PFSK-1 (cell line): ENCODE measurements at regions not wholly inside any gene's neighbourhood (a gene's known extent, or its start where the extent isn't known, plus 50 kb on each side); places are given as distances from the start of the nearest gene placed in this dataset.

Source experiments
- POLR2AphosphoS5 ChIP-seq: IDR thresholded peaks from 2 replicates; pipeline ENCODE4 v1.6.1; 2012; ENCODE audit warnings: low read depth, mild to moderate bottlenecking, control low read depth, low read length, moderate library complexity
- TAF1 ChIP-seq: IDR thresholded peaks from 2 replicates; pipeline ENCODE4 v1.6.1; 2012; ENCODE audit warnings: low read length, control low read depth, borderline replicate concordance; ENCODE audit not compliant: insufficient read depth

DNA sequence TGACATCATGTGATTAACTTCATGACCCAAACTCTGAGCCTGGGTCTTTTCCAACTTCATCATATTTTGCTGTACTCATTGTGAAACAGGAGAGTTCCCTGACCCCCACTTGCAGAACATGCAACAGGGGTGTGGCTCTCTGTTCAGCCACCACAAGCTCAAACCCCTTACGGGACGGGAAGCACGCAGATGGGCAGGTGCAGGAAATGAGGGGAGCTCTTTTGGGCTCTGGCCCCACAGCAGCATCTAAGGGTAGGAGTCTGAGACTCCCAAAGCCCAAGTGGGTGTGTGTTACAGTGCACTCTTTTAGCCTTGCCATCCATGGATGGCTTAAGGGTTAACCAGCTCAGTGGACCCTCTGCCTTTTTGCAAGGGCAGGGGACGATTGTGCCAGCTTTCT is 599.5 kb upstream of the SMIM31 start:
- no peak for TF ChIP-seq POLR2AphosphoS5
- TF ChIP-seq TAF1 = no peak
